ENCODE measurements at regions not wholly inside any gene's neighbourhood (a gene's known extent, or its start where the extent isn't known, plus 50 kb on each side); places are given as distances from the start of the nearest gene placed in this dataset.
"Not testable (repeated sequence)": the region's sequence is repeated elsewhere in the genome, so short reads cannot be mapped to it uniquely, and the experiment has no call there.

DNA sequence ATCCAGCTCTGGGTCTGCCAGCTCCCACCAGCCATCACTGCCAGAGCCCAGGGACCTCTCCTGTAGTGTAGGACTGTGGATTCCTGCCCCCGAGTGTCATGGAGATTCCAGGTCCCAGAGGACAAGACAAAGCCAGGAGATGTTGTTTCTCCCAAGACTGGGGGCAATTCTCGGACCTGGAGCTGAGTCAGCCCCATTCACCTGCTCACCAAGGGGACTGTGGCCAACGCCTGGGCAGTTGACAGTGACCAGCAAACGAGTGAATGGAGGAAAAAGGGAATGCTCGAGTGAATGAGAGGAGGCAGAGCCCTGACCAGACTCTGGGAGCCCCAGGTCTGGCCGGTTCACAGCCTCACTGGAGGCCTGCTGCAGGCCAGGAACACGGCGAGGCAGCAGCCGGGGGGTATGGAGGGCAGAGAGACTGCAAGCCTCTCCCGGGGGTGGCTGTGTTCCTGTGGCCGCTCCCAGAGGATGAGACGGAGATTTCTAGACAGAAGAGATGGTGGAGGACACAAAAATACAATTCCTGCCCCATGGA lies 61.3 kb upstream of the PRR5 start:
- no peak for DNase-seq (ENCODE audit: low read depth in 1 of 2, low spot score in 1 of 2)
- H3K27ac ChIP-seq (replicated peaks): no peak overlapping the region
- no peak overlapping the region for H3K4me3 ChIP-seq (replicated peaks; ENCODE audit: insufficient read depth, low read length)
- no peak for TF ChIP-seq REST (IDR thresholded peaks at IDR 0.05; ENCODE audit: insufficient replicate concordance, low read depth)
- no peak for TF ChIP-seq GABPA (IDR thresholded peaks at IDR 0.05; ENCODE audit: low read depth)
- TF ChIP-seq, protein P1, sequence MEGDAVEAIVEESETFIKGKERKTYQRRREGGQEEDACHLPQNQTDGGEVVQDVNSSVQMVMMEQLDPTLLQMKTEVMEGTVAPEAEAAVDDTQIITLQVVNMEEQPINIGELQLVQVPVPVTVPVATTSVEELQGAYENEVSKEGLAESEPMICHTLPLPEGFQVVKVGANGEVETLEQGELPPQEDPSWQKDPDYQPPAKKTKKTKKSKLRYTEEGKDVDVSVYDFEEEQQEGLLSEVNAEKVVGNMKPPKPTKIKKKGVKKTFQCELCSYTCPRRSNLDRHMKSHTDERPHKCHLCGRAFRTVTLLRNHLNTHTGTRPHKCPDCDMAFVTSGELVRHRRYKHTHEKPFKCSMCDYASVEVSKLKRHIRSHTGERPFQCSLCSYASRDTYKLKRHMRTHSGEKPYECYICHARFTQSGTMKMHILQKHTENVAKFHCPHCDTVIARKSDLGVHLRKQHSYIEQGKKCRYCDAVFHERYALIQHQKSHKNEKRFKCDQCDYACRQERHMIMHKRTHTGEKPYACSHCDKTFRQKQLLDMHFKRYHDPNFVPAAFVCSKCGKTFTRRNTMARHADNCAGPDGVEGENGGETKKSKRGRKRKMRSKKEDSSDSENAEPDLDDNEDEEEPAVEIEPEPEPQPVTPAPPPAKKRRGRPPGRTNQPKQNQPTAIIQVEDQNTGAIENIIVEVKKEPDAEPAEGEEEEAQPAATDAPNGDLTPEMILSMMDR (IDR thresholded peaks at IDR 0.05; ENCODE audit: insufficient read depth, low read length): no peak
- TF ChIP-seq SPI1 (IDR thresholded peaks at IDR 0.05; ENCODE audit: borderline replicate concordance, low read depth): no peak
- TF ChIP-seq POLR2AphosphoS5 (IDR thresholded peaks at IDR 0.05; ENCODE audit: low read depth): no peak
- H3K27me3 ChIP-seq (ENCODE audit: insufficient read depth, poor library complexity, severe bottlenecking): no peaks in the 10 kb centered on the region

DNA sequence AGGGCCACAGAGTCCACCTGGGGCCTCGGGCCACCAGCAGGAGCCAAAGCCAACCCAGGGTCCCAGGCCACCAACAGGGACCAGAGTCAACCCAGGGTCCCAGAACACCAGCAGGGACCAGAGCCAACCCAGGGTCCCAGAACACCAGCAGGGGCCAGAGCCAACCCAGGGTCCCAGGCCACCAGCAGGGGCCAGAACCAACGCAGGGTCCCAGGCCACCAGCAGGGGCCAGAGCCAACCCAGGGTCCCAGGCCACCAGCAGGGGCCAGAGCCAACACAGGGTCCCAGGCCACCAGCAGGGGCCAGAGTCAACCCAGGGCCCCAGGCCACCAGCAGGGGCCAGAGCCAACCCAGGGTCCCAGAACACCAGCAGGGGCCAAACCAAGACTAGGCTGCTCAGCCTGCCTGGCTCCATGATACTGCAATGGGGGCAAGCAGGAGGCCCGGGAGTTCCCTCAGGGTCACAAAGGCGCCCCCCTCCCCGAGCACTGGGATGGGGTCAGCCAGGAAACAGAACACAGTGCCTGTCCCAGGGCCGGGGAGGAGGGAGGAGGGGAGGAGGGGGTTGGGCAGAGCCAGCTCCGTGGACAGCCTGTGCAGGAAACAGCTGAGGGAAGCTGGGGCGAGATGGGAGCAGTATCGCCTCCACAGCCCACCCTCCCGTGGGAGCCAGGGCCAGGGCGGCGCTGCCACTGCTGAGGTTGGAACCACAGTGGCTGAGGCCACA lies 62.0 kb upstream of the PRR5 start:
- Histone ChIP-seq H3K4me3 (replicated peaks; ENCODE audit: insufficient read depth, low read length) (no peak overlapping the region), H3K27me3 (ENCODE audit: insufficient read depth, poor library complexity, severe bottlenecking) (no peaks in the 10 kb centered on the region), H3K27ac (replicated peaks) (no peak overlapping the region)
- TF ChIP-seq SPI1 (IDR thresholded peaks at IDR 0.05; ENCODE audit: borderline replicate concordance, low read depth) (no peak), POLR2AphosphoS5 (IDR thresholded peaks at IDR 0.05; ENCODE audit: low read depth) (no peak), REST (IDR thresholded peaks at IDR 0.05; ENCODE audit: insufficient replicate concordance, low read depth) (no peak), GABPA (IDR thresholded peaks at IDR 0.05; ENCODE audit: low read depth) (no peak)
- TF ChIP-seq, protein P1 (IDR thresholded peaks at IDR 0.05; ENCODE audit: insufficient read depth, low read length): no peak
- DNase-seq (ENCODE audit: low read depth in 1 of 2, low spot score in 1 of 2): no peak

GRCh38 chr22:44638971-44639760 lies 62.8 kb upstream of the PRR5 start:
- Histone ChIP-seq H3K27ac (replicated peaks) (no peak overlapping the region), H3K27me3 (ENCODE audit: insufficient read depth, poor library complexity, severe bottlenecking) (no peaks in the 10 kb centered on the region), H3K4me3 (replicated peaks; ENCODE audit: insufficient read depth, low read length) (no peak overlapping the region)
- DNase-seq (ENCODE audit: low read depth in 1 of 2, low spot score in 1 of 2): no peak
- no peak for TF ChIP-seq SPI1 (IDR thresholded peaks at IDR 0.05; ENCODE audit: borderline replicate concordance, low read depth)
- TF ChIP-seq REST (IDR thresholded peaks at IDR 0.05; ENCODE audit: insufficient replicate concordance, low read depth): no peak
- TF ChIP-seq GABPA (IDR thresholded peaks at IDR 0.05; ENCODE audit: low read depth): no peak
- no peak for TF ChIP-seq POLR2AphosphoS5 (IDR thresholded peaks at IDR 0.05; ENCODE audit: low read depth)
- TF ChIP-seq, protein P1 (IDR thresholded peaks at IDR 0.05; ENCODE audit: insufficient read depth, low read length): no peak

DNA sequence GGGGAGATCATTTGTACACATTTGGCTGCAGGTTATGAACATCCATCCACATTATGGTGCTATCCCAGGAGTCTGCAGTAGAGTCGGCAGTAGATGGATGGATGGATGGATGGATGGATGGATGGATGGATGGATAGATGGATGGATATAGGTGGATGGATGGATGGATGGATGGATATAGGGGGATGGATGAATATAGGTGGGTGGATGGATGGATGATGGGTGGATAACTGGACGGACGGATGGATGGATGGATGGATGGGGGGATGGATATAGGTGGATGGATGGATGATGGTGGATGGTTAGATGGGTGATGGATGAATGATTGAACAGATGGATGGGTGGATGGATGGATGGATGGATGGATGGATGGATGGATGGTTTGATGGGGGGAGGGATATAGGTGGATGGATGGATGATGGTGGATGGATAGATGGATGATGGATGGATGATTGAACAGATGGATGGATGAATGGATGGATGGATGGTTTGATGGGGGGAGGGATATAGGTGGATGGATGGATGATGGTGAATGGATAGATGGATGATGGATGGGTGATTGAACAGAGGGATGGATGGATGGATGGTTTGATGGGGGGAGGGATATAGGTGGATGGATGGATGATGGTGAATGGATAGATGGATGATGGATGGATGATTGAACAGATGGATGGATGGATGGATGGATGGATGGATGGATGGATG lies 65.3 kb upstream of the PRR5 start:
- not testable (repeated sequence) for DNase-seq (ENCODE audit: low read depth in 1 of 2, low spot score in 1 of 2); H3K27ac ChIP-seq (replicated peaks); H3K27me3 ChIP-seq (ENCODE audit: insufficient read depth, poor library complexity, severe bottlenecking)

GRCh38 chr22:44635567-44635966 lies 66.4 kb upstream of the PRR5 start:
- H3K27ac ChIP-seq (replicated peaks); H3K4me3 ChIP-seq (replicated peaks; ENCODE audit: insufficient read depth, low read length); H3K27me3 ChIP-seq (ENCODE audit: insufficient read depth, poor library complexity, severe bottlenecking); DNase-seq (ENCODE audit: low read depth in 1 of 2, low spot score in 1 of 2): not testable (repeated sequence)

More for the DNA sequence above, 65.3 kb upstream of the PRR5 start:
- not testable (repeated sequence) for H3K4me3 ChIP-seq (replicated peaks; ENCODE audit: insufficient read depth, low read length)

Data from HL-60 (cell line).